NCI-H2171 treated with DMSO at 0.1 percent for 48 hours (cell line): ENCODE measurements at regions not wholly inside any gene's neighbourhood (a gene's known extent, or its start where the extent isn't known, plus 50 kb on each side); places are given as distances from the start of the nearest gene placed in this dataset.
"Not testable (repeated sequence)": the region's sequence is repeated elsewhere in the genome, so short reads cannot be mapped to it uniquely, and the experiment has no call there.

Source experiments
- DNase-seq: peaks from one replicate; lab custom pipeline; 2025; lab: John Stamatoyannopoulos, UW

- no peak for DNase-seq
Observed at GRCh38 chr9:110025551-110026170, 182.3 kb downstream of the C9orf152 start.

- DNase-seq = no peak
Observed at GRCh38 chr9:110027671-110028081, 180.3 kb downstream of the C9orf152 start.

- no peak for DNase-seq
Observed at GRCh38 chr9:110028271-110028670, 179.7 kb downstream of the C9orf152 start.

GRCh38 chr9:110028676-110029075, 179.3 kb downstream of the C9orf152 start:
- no peak for DNase-seq

GRCh38 chr9:110029429-110029955, 178.5 kb downstream of the C9orf152 start:
- no peak for DNase-seq

- DNase-seq = no peak
Observed at GRCh38 chr9:110029956-110030480, 177.9 kb downstream of the C9orf152 start.

- no peak for DNase-seq
Observed at GRCh38 chr9:110030632-110031031, 177.3 kb downstream of the C9orf152 start.

- no peak for DNase-seq
Observed at GRCh38 chr9:110031511-110032173, 176.3 kb downstream of the C9orf152 start.

GRCh38 chr9:110032532-110032931, 175.4 kb downstream of the C9orf152 start:
- DNase-seq = not testable (repeated sequence)

- no peak for DNase-seq
Observed at GRCh38 chr9:110033869-110034268, 174.1 kb downstream of the C9orf152 start.

- no peak for DNase-seq
Observed at GRCh38 chr9:110036286-110036685, 171.7 kb downstream of the C9orf152 start.

GRCh38 chr9:110040788-110041187, 167.2 kb downstream of the C9orf152 start:
- DNase-seq = no peak

- DNase-seq = no peak
Observed at GRCh38 chr9:110041452-110041851, 166.5 kb downstream of the C9orf152 start.

GRCh38 chr9:110047232-110047954, 160.6 kb downstream of the C9orf152 start:
- no peak for DNase-seq

- peak; percentile 75 for DNase-seq
Observed at GRCh38 chr9:110047955-110048402, 160.0 kb downstream of the C9orf152 start.

GRCh38 chr9:110048403-110048975, 159.5 kb downstream of the C9orf152 start:
- DNase-seq = peak; percentile 76

- peak; percentile 35 for DNase-seq
Observed at GRCh38 chr9:110048976-110049698, 158.8 kb downstream of the C9orf152 start.

GRCh38 chr9:110049699-110050450, 158.1 kb downstream of the C9orf152 start:
- peak; percentile 35 for DNase-seq

GRCh38 chr9:110050925-110051355, 157.0 kb downstream of the C9orf152 start:
- DNase-seq = no peak

- DNase-seq = no peak
Observed at GRCh38 chr9:110056062-110056461, 151.9 kb downstream of the C9orf152 start.
